Gastrocnemius medialis (tissue), 4 donors: ENCODE measurements at regions not wholly inside any gene's neighbourhood (a gene's known extent, or its start where the extent isn't known, plus 50 kb on each side); places are given as distances from the start of the nearest gene placed in this dataset.

ENCODE experiments used
- CTCF ChIP-seq, 5 experiments: fragments of 450-650 bp in 3 of 5; fragments of 200-600 bp in 2 of 5; sonication (generic) in 2 of 5; IDR thresholded peaks in 4 of 5; conservative IDR thresholded peaks in 1 of 5; 1 replicate in 4 of 5; 2 replicates in 1 of 5; pipeline ENCODE4 v1.5.1; 2016 to 2019; ENCODE audit warnings: antibody characterized with exemption in 5 of 5, mild to moderate bottlenecking in 3 of 5, moderate library complexity in 3 of 5
- POLR2A ChIP-seq, 2 donors: fragments of 450-650 bp; IDR thresholded peaks; one replicate each; pipeline ENCODE4 v1.6.1; 2017; ENCODE audit warnings: antibody characterized with exemption in 2 of 2, mild to moderate bottlenecking in 2 of 2, moderate library complexity in 2 of 2

- TF ChIP-seq CTCF (IDR thresholded peaks at IDR 0.05 in 4 of 5, conservative IDR thresholded peaks at IDR 0.05 in 1 of 5): no peak
- TF ChIP-seq POLR2A (IDR thresholded peaks at IDR 0.05): no peak
These were observed 184.6 kb downstream of the JCAD start for GRCh38 chr10:29874606-29875269.
